A673 (cell line): ENCODE measurements at regions not wholly inside any gene's neighbourhood (a gene's known extent, or its start where the extent isn't known, plus 50 kb on each side); places are given as distances from the start of the nearest gene placed in this dataset.

Experiments used
- BruUV-seq: library from RNA; stranded (reverse); fragments of 400-500 nt; replicated peaks from 2 replicates; lab custom pipeline; 2021; lab: Mats Ljungman, UMichigan
- CTCF ChIA-PET: fragments of 300-600 bp; sonication (Branson Sonifier 250); formaldehyde crosslinking; loops from one replicate; lab custom pipeline; 2022; ENCODE audit warnings: antibody characterized with exemption; lab: Charles Lee
- POLR2A ChIA-PET: fragments of 300-600 bp; sonication (Branson Sonifier 250); formaldehyde crosslinking; loops from one replicate; lab custom pipeline; 2022; ENCODE audit warnings: antibody characterized with exemption; ENCODE audit not compliant: low non-redundant PET; lab: Charles Lee
- DNase-seq: peaks from one replicate; pipeline ENCODE4 v3.0.0-alpha.2; 2015; ENCODE audit warnings: low spot score
- H3K27ac ChIP-seq: fragments of 200-600 bp; sonication (generic); 2 replicates; pipeline ENCODE4 v1.5.1; 2016; ENCODE audit warnings: mixed run types, low read depth, mild to moderate bottlenecking, mixed read lengths, antibody characterized with exemption, low read length; ENCODE audit not compliant: poor library complexity, severe bottlenecking
- H3K27me3 ChIP-seq: fragments of 200-600 bp; sonication (generic); replicated peaks from 2 replicates; pipeline ENCODE4 v1.6.1; 2017; ENCODE audit warnings: mixed run types, low read depth, mild to moderate bottlenecking, mixed read lengths, antibody characterized with exemption, low read length; ENCODE audit not compliant: insufficient read depth, poor library complexity
- H3K36me3 ChIP-seq: fragments of 200-600 bp; sonication (generic); 2 replicates; pipeline ENCODE4 v1.6.1; 2016; ENCODE audit warnings: mixed run types, mild to moderate bottlenecking, mixed read lengths, antibody characterized with exemption, low read length; ENCODE audit not compliant: insufficient read depth, poor library complexity, severe bottlenecking
- H3K4me1 ChIP-seq: fragments of 200-600 bp; sonication (generic); 2 replicates; pipeline ENCODE4 v1.6.1; 2017; ENCODE audit warnings: mixed run types, mild to moderate bottlenecking, mixed read lengths, antibody characterized with exemption, low read length; ENCODE audit not compliant: insufficient read depth, poor library complexity, severe bottlenecking
- H3K4me3 ChIP-seq: fragments of 200-600 bp; sonication (generic); 2 replicates; pipeline ENCODE4 v1.5.1; 2016; ENCODE audit warnings: low read depth, mixed run types, mild to moderate bottlenecking, mixed read lengths, low read length; ENCODE audit not compliant: poor library complexity, severe bottlenecking
- H3K9me3 ChIP-seq: fragments of 200-600 bp; sonication (generic); 2 replicates; pipeline ENCODE4 v1.6.1; 2016; ENCODE audit warnings: mixed run types, low read depth, mild to moderate bottlenecking, mixed read lengths, antibody characterized with exemption, low read length; ENCODE audit not compliant: poor library complexity, severe bottlenecking
- EZH2 ChIP-seq: fragments of 200-600 bp; sonication (generic); IDR thresholded peaks from 2 replicates; pipeline ENCODE4 v1.6.1; 2017; ENCODE audit warnings: borderline replicate concordance, low read depth, mild to moderate bottlenecking, mixed read lengths, antibody characterized with exemption, low read length; ENCODE audit not compliant: poor library complexity, severe bottlenecking
- intact Hi-C: fragments of 100-400 bp; cut with micrococcal nuclease; formaldehyde crosslinking; loops from one replicate; pipeline ENCODE4 v1.10.0; 2022; ENCODE audit not compliant: unreplicated experiment
- TF ChIP-seq, protein P1 (sequence below): fragments of 300-800, 200-600 bp; sonication (generic); conservative IDR thresholded peaks from 2 replicates; pipeline ENCODE4 v1.5.1; 2017; ENCODE audit warnings: low read depth, mild to moderate bottlenecking, antibody characterized with exemption, low read length, moderate library complexity, mixed read lengths

DNA sequence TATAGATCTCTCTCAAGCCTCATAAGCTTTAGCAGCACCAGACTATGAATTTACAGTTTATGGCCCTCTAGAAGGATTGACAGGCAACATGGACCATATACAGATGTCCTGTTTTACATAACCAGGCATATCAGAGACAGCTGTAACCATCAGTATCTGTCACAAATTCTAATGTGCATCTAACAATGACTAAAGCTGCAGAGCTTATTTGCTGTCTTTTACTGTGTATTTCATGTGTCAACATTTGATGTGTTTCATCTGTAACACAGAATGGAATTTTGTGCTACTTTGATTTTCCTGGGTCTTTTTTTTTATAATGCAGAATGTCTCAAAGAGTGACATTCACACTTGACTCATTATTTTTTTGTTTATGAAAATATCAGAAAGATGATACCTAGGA is 348.3 kb downstream of the SLC16A7 start:
- no peaks in the 10 kb centered on the region for H3K27me3 ChIP-seq
- intact Hi-C loops = no loop called here
- CTCF ChIA-PET = no interaction called here
- POLR2A ChIA-PET = no interaction called here
- no peaks in the 10 kb centered on the region for H3K4me1 ChIP-seq
- TF ChIP-seq, protein P1, sequence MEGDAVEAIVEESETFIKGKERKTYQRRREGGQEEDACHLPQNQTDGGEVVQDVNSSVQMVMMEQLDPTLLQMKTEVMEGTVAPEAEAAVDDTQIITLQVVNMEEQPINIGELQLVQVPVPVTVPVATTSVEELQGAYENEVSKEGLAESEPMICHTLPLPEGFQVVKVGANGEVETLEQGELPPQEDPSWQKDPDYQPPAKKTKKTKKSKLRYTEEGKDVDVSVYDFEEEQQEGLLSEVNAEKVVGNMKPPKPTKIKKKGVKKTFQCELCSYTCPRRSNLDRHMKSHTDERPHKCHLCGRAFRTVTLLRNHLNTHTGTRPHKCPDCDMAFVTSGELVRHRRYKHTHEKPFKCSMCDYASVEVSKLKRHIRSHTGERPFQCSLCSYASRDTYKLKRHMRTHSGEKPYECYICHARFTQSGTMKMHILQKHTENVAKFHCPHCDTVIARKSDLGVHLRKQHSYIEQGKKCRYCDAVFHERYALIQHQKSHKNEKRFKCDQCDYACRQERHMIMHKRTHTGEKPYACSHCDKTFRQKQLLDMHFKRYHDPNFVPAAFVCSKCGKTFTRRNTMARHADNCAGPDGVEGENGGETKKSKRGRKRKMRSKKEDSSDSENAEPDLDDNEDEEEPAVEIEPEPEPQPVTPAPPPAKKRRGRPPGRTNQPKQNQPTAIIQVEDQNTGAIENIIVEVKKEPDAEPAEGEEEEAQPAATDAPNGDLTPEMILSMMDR = no peak
- no peak for TF ChIP-seq EZH2
- H3K4me3 ChIP-seq = no peak overlapping the region
- H3K9me3 ChIP-seq = no peaks in the 10 kb centered on the region
- no peak overlapping the region for H3K27ac ChIP-seq
- no peaks in the 10 kb centered on the region for H3K36me3 ChIP-seq
- BruUV-seq = no TSS peak
- DNase-seq = no peak

DNA sequence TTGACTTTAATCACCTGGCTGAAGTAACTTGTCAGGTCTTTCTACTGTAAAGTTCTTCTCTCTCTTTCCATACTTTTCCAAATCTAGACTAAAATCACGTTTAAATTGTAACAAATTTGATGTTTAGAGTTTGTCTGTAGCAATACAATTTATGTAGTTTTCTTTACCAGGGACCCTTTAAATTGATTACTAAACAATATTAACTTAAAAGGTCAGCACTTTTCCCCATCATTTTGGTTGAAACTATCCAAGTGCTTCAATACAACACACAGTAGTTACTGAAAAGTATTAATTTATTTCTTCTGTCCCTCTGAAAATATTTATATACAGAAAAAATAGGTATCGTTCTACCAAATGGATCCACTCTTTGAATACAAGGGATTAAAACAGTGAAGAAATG is 350.8 kb downstream of the SLC16A7 start:
- no peak for TF ChIP-seq EZH2
- TF ChIP-seq, protein P1 = no peak
- BruUV-seq = no TSS peak
- ChIA-PET CTCF (no interaction called here), POLR2A (no interaction called here)
- Histone ChIP-seq H3K27ac (no peak overlapping the region), H3K4me1 (no peaks in the 10 kb centered on the region), H3K4me3 (no peak overlapping the region), H3K9me3 (no peaks in the 10 kb centered on the region), H3K27me3 (no peaks in the 10 kb centered on the region), H3K36me3 (no peaks in the 10 kb centered on the region)
- intact Hi-C loops = no loop called here
- no peak for DNase-seq

DNA sequence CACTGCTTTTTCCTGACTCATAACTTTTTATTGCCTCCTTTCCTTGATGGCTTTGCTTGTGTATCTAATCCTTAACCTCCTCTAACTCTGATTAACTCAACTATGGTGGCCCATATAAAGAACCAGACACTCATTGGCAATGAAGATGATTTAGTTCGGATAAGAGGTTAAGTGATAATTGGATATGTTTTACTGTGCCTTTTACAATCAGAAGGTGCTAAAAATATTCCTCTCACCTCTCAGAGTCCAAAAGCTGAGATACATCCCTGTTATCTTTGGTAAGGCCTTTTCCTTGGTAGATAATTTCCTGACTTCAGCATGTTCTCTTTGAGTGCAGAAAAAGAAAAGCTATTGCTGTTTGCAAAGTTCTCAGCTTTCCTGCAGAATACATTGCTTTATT is 367.7 kb downstream of the SLC16A7 start:
- ChIA-PET CTCF (no interaction called here), POLR2A (no interaction called here)
- Histone ChIP-seq H3K27me3 (no peaks in the 10 kb centered on the region), H3K9me3 (no peaks in the 10 kb centered on the region), H3K36me3 (no peaks in the 10 kb centered on the region), H3K27ac (no peak overlapping the region), H3K4me3 (no peak overlapping the region), H3K4me1 (no peaks in the 10 kb centered on the region)
- no TSS peak for BruUV-seq
- intact Hi-C loops = no loop called here
- no peak for DNase-seq
- TF ChIP-seq EZH2 = no peak

DNA sequence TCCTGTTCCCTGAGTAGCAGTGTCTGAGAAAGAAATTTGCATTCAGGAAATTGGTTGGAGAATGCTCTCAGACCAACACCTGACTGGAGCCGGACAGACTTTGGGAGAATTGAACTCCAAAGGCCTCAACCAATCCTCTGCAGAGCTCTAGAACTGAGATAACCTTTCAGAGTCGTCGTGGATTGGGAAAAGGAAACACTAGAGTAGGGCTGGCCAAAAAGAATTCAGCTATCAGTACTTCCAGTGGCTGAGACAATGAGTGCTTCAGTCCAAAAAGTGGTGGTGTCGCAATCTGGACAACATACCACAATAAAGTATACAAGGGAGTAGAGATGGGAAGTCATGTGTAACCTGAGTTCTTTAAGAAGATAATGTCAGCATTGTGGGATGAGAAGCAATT is 377.1 kb downstream of the SLC16A7 start:
- Histone ChIP-seq H3K9me3 (no peaks in the 10 kb centered on the region), H3K4me1 (no peaks in the 10 kb centered on the region), H3K27me3 (no peaks in the 10 kb centered on the region), H3K4me3 (no peak overlapping the region), H3K27ac (no peak overlapping the region), H3K36me3 (no peaks in the 10 kb centered on the region)
- BruUV-seq = no TSS peak
- CTCF ChIA-PET = no interaction called here
- intact Hi-C loops = no loop called here
- DNase-seq = peak; percentile 9
- POLR2A ChIA-PET = no interaction called here
- TF ChIP-seq EZH2 = no peak
- TF ChIP-seq, protein P1 = no peak
